ENCODE measurements at regions not wholly inside any gene's neighbourhood (a gene's known extent, or its start where the extent isn't known, plus 50 kb on each side); places are given as distances from the start of the nearest gene placed in this dataset.

DNA sequence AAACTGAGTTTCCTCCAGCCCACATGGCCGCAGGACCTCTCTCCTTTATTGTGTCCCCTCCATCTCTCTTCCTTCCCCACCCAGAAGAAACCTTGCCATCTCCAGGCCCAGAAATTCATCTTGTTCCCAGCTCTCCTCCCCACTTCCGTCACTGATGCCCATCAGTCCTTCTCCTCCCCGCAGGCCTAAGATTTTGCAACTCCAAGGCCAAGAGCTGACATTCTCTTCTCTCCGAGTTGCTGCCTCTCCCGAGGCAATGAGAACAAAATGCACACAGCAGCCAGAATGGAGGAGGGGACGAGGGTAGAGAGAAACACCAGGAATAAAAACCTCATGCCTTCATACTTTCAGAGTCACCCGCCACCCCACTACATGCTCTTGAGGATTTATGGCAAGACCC is 526.5 kb upstream of the PROK2 start:
- no peaks in the 10 kb centered on the region for H3K9me3 ChIP-seq (ENCODE audit: low read depth)
- TF ChIP-seq, protein P1, sequence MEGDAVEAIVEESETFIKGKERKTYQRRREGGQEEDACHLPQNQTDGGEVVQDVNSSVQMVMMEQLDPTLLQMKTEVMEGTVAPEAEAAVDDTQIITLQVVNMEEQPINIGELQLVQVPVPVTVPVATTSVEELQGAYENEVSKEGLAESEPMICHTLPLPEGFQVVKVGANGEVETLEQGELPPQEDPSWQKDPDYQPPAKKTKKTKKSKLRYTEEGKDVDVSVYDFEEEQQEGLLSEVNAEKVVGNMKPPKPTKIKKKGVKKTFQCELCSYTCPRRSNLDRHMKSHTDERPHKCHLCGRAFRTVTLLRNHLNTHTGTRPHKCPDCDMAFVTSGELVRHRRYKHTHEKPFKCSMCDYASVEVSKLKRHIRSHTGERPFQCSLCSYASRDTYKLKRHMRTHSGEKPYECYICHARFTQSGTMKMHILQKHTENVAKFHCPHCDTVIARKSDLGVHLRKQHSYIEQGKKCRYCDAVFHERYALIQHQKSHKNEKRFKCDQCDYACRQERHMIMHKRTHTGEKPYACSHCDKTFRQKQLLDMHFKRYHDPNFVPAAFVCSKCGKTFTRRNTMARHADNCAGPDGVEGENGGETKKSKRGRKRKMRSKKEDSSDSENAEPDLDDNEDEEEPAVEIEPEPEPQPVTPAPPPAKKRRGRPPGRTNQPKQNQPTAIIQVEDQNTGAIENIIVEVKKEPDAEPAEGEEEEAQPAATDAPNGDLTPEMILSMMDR (IDR thresholded peaks at IDR 0.05; ENCODE audit: poor library complexity), result no peak
- TF ChIP-seq EZH2 (IDR thresholded peaks at IDR 0.05; ENCODE audit: borderline replicate concordance) (no peak), EZH2phosphoT487 (IDR thresholded peaks at IDR 0.05; ENCODE audit: low read depth, severe bottlenecking, unreplicated experiment) (no peak)
- H4K20me1 ChIP-seq (ENCODE audit: insufficient read depth, poor library complexity, severe bottlenecking), result no peaks in the 10 kb centered on the region
- H3K79me2 ChIP-seq, result no peaks in the 10 kb centered on the region
- 83% methylated on average over 7 of the region's 7 CpGs for WGBS (ENCODE audit: low lambda C conversion rate, missing lambda C conversion rate)
- H3K4me2 ChIP-seq, result no peak overlapping the region
- DNase-seq (ENCODE audit: low spot score), result no peak
- no peaks in the 10 kb centered on the region for H3K36me3 ChIP-seq (replicated peaks; ENCODE audit: insufficient read depth, low read depth)
- H3K27me3 ChIP-seq, result no peaks in the 10 kb centered on the region
- no peak overlapping the region for H2AFZ ChIP-seq
- H3K27ac ChIP-seq, result no peak overlapping the region
- H3K9me2 ChIP-seq (replicated peaks; ENCODE audit: insufficient read depth), result no peaks in the 10 kb centered on the region
- H3K4me3 ChIP-seq, result no peak overlapping the region
- H3K4me1 ChIP-seq (ENCODE audit: insufficient read depth), result peaks cover 23% of the 10 kb centered on the region

DNA sequence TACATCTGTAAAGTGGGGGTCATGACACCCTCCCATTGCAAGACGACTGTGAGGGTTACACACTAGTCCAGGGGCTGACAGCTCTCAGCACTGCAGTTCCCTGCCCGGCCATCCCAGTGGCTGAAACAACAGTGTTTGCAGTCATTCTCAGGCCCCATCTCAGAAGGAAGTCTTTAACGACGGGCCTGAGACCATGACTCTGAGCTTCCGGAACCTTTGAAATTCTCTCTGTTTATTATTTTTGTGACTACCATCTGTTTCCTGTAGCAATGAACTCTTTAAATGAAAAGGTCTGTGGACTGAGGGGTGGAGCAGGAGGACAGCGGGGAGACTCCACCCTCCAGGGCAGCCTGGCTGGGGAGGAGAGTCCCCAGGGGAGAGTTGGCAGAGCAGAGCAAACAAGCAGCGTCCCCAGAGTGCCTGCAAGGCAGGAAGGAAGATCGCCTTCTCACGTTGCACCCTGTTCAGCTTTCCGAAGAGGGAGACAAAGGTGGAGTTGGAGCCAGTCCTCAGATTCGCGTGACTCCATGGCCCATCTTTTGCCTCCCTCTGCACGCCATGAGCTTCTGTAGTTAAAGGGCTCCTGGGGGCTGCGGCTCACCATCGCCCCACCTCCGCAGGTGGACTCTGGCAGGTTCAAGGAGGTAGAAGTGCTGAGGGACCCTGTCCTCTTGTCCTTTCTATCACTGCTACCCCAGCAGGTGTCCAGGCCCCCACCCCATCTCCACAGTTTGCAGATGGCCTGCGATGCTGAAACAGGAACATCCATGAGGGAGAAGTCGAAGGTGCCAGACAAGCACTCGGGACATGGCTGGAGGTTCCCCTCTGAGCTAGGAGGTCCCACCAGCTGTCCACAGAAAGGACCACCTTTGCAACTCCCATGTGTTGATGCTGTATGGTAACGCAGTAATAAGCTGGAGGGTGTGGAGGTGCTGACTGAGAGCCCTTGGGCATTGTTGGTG is 525.8 kb upstream of the PROK2 start:
- Histone ChIP-seq H3K27ac (peak overlapping the region; percentile 58), H3K27me3 (no peaks in the 10 kb centered on the region), H3K4me2 (peak overlapping the region; percentile 16), H3K9me2 (replicated peaks; ENCODE audit: insufficient read depth) (no peaks in the 10 kb centered on the region), H3K9me3 (ENCODE audit: low read depth) (no peaks in the 10 kb centered on the region), H2AFZ (no peak overlapping the region), H3K4me1 (ENCODE audit: insufficient read depth) (peaks cover 23% of the 10 kb centered on the region), H3K36me3 (replicated peaks; ENCODE audit: insufficient read depth, low read depth) (no peaks in the 10 kb centered on the region), H3K79me2 (no peaks in the 10 kb centered on the region), H3K4me3 (no peak overlapping the region), H4K20me1 (ENCODE audit: insufficient read depth, poor library complexity, severe bottlenecking) (no peaks in the 10 kb centered on the region)
- peak; percentile 37 for DNase-seq (ENCODE audit: low spot score)
- 48% methylated on average over 20 of the region's 20 CpGs for WGBS (ENCODE audit: low lambda C conversion rate, missing lambda C conversion rate)
- TF ChIP-seq EZH2phosphoT487 (IDR thresholded peaks at IDR 0.05; ENCODE audit: low read depth, severe bottlenecking, unreplicated experiment), result no peak
- TF ChIP-seq EZH2 (IDR thresholded peaks at IDR 0.05; ENCODE audit: borderline replicate concordance), result no peak
- TF ChIP-seq, protein P1 (IDR thresholded peaks at IDR 0.05; ENCODE audit: poor library complexity), result no peak

DNA sequence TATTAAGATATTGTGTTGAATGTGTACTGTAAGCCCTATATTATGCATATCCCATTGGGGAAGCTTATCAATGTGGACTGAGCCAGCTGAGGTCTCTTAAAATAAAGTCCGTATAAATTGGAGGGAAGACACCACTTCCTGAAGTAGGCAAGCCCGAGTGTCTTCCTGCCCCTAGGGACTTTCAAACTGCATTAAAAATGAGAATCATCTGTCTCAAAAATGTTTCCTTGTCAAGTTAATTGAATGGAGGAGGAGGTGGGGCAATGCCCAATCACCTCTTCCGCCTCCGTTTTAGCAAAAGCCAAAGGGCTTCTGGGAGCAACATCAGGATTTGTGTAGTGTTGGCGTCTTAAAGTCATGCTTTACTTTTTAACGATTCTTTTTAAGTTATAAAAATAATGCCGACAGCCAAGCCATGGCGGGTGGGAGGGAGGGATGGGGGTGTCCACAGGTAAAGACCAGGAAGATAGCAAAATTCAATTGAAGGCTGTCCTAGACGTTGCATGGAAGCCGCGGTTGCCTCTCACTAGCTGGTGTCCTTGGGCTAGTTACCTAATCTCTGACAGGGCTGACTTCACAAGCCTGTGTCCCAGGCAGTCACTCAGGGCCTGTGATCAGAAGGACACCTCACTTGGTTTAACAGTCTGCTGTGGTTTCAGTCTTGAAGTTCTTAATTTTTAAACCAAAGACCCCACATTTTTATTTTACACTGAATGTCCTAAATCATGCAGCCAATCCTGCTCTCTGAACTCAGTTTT is 524.9 kb upstream of the PROK2 start:
- no peaks in the 10 kb centered on the region for H3K36me3 ChIP-seq (replicated peaks; ENCODE audit: insufficient read depth, low read depth)
- H4K20me1 ChIP-seq (ENCODE audit: insufficient read depth, poor library complexity, severe bottlenecking), result no peaks in the 10 kb centered on the region
- no peak overlapping the region for H2AFZ ChIP-seq
- H3K27ac ChIP-seq, result peak overlapping the region; percentile 58
- no peaks in the 10 kb centered on the region for H3K27me3 ChIP-seq
- H3K4me1 ChIP-seq (ENCODE audit: insufficient read depth), result peaks cover 23% of the 10 kb centered on the region
- H3K9me3 ChIP-seq (ENCODE audit: low read depth), result no peaks in the 10 kb centered on the region
- WGBS (ENCODE audit: low lambda C conversion rate, missing lambda C conversion rate), result 65% methylated on average over 11 of the region's 11 CpGs
- TF ChIP-seq EZH2 (IDR thresholded peaks at IDR 0.05; ENCODE audit: borderline replicate concordance) (no peak), EZH2phosphoT487 (IDR thresholded peaks at IDR 0.05; ENCODE audit: low read depth, severe bottlenecking, unreplicated experiment) (no peak)
- TF ChIP-seq, protein P1 (IDR thresholded peaks at IDR 0.05; ENCODE audit: poor library complexity), result no peak
- DNase-seq (ENCODE audit: low spot score), result no peak
- H3K79me2 ChIP-seq, result no peaks in the 10 kb centered on the region
- no peak overlapping the region for H3K4me3 ChIP-seq
- H3K9me2 ChIP-seq (replicated peaks; ENCODE audit: insufficient read depth), result no peaks in the 10 kb centered on the region
- H3K4me2 ChIP-seq, result peak overlapping the region; percentile 16

Data from hepatocyte (in vitro differentiated cells).